ENCODE measurements at regions not wholly inside any gene's neighbourhood (a gene's known extent, or its start where the extent isn't known, plus 50 kb on each side); places are given as distances from the start of the nearest gene placed in this dataset.

- no peak for TF ChIP-seq CTCF (conservative IDR thresholded peaks at IDR 0.05; ENCODE audit: low read depth, low read length)
- TF ChIP-seq EZH2 (IDR thresholded peaks at IDR 0.05; ENCODE audit: borderline replicate concordance, low read depth, low read length, poor library complexity, severe bottlenecking): no peak
Observed at GRCh38 chr3:20254268-20255117, 68.5 kb upstream of the SGO1 start.

All from A673 (cell line).